EL (cell line): ENCODE measurements at regions not wholly inside any gene's neighbourhood (a gene's known extent, or its start where the extent isn't known, plus 50 kb on each side); places are given as distances from the start of the nearest gene placed in this dataset.

Experiments
- DNase-seq: peaks from one replicate; pipeline ENCODE4 v3.0.0-alpha.2; 2016

DNA sequence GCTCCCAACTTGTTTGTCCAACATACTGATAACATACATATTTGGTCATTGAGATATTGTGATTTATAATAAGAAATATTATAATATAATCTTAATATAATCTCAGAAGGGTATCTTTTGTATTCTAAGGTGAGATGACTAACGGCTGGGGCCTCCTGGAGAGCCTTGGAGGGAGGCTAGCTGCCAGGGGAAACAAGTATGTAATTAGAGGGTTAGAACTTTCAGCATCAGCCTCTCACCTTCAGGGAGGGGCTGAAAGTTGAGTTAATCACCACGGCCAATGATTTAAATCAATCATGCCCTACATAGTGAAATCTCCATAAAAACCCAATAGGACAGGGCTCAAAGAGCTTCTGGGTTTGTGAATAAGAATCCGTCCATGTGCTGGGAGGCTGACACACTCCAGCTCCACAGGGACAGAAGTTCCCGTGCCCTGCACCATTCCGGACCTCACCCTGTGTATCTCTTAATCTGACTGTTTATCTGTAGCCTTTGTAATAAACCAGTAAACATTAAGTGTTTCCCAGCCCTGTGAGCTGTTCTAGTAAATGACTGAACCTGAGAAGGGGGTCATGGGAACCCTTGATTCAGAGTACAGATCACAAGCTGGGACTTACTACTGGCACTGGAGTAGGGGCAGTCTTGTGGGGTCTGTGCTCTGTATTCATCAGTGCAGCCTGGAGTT is 86.3 kb upstream of the STEAP1B start:
- no peak for DNase-seq

DNA sequence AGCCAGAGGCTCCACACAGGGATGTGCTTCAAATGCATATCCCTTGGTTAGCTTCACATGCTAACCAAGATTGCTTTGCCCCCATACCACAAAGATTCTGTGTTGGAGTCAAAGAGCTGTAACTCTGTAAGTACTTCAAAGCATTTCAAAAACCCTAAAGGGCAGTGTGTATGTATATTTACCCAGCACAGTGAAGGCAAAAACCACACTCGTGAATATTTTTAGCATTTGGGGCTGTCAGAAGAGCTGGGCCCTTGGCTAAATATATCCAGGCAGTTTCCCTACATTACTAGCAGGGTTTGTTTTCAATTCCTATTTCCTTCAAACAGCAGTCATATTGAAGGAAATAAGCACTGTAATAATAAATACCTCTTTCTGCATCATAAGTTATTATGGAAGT is 84.2 kb upstream of the STEAP1B start:
- no peak for DNase-seq

DNA sequence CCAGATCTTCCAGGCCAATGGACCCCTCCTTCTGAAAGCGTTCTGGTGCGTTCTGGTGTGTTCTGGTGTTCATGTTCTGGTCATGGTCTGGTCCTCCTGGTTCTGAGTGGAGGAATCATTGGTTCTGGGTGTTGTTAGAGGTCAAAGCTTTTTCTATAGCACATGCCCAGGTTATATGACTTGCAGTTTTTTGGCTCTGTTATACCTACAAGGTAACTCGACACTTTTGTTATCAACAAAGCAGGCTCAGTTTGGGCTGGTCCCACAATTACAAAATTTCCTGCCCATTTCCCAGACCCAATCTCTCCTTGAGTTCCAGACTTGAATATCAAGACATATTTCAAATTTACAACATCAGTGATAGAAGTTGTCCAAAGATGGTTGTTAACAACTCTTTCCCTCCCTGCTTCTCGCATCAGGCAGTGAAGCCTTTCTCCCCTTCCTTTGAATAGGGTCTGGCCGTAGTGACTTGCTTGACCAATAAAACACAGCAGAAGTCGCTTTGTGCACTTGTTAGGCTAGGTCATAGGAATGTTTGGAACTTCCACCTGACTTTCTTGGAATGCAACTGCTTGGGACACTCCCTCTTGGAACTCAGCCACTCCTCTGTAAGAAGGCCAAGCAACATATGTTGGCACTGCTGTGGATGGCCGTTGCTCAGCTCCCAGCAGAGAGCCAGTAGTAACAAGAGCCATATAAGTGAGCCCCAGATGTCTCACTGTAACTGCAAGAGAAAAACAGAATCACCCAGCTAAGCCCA is 83.1 kb upstream of the STEAP1B start:
- peak; percentile 98 for DNase-seq

DNA sequence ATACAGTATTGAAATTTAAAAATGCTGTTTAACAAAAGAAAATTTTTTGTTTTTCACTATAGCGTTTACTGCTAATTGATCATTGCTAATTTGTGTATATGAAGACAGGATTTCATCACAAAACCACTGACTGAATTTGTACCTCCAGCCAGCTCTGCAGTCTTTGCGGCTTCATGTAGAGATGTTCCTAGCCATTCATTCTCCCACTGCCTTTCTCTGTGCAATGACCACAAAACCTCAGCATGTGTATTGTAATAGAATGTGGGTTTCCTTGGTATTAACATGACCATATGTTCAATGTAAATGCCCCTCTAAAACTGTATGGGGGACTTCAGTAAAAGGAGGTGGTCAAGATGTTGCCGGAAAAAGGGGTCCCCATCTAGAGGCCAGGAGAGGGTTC is 81.1 kb upstream of the STEAP1B start:
- no peak for DNase-seq

DNA sequence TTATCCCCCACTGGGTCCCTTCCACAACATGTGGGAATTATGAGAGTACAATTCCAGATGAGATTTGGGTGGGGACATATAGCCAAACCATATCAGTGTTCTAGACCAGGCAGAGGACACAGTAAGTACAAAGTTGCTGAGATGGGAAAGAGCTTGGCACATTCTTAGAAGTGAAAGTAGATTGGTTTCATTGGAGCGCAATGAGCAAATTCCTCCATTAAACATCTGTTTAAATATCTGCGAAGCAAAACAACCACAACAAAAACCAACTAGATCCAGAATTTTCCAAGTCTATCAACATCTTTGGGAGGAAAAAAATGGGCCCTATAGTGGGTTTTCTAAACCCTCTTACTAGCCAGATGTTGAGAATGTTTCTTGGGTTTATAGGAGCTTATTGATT is 80.0 kb upstream of the STEAP1B start:
- DNase-seq: no peak

DNA sequence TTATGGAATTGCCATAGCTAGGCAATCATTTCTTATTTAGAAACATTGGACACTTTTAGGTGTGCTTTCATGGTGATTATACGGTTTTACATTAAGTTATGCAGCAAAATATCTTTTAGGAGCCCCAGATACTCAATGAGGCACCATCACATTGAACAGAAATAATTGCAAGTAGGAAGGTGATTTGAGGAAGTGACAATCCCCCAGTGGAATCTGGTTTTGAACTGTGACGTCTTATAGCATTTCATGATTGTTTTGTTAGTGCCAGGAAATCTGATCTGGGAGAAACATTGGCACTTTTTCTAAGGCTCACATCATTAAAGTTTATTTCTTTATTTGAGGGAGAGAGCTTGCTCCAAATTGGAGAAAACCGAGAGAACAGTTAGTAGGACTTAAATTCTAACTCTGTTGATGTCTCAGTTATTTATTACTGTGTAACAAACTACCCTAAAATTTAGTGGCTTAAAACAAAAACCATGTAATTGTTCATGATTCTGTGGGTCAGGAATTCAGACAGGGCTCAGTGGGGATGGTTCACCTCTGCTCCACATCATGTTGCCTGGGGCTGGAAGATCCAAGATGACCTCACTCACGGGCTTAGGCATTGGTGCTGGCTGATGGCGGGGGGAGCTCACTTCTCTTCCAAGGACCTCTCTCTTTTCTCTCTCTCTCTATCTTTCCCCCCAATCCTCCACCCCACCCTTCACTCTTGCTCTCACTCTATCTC is 78.2 kb upstream of the STEAP1B start:
- peak; percentile 96 for DNase-seq

DNA sequence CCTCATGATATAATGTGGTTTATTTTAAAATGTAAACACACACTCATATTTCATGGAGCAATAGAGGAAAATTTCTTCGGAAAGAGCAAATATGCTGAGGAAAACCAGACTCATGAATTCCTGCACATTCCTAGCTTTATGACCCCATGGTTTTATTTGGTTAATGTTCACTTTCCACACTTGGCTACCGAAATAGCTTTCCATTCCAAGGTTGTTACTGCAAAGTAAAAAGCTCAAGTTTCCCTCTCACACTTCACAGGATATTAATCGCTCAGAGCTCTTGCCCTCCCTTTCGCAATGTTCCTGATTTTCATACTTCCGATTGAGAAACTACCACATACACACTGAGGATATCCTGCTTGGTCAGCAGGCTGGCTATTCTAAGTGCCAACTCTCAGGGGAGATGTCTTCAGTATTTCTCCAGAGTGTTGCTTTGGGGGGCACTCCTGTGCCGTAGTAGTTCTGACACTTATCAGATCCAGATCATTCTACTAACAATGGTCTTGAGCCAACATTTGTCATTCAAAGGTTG is 77.5 kb upstream of the STEAP1B start:
- DNase-seq: peak; percentile 97

DNA sequence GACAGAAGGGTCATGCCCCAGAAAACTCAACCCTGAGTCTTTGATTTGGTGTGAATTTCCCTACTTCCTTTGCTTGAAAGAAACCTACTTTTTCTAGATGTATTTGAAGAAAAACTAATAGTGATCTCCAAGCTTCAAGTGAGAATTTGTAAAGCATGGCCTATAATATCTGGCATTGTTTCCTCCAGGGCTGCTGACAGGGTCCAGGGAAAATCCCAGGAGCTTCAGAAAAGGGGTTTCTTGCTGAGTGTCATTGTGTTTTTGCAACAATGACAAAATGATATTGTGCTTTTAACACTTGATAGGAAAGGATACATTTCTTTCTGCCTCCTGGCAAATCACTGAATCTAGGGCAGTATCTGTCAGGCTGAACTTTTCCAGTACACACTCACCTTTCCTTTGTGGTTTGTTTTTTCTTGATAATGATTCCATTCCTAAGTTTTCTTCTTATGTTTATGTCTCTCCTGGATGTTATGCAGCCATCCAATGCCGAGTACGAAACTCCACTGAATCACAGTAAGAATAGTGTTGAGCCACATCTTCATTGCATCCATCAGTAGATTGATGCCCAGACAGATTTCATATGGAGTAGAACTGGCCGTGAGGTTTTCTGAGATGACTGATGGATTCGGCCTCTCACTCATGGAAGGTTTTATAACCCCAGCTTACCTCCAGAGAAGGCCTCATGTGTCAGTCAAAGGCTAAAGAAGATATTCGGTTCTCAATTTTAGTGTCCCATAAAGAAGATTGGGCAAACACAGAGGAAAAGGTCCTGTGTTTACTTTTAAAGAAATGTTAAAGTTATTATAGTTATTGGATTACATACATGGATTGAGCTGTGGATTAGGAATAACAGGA is 76.9 kb upstream of the STEAP1B start:
- peak; percentile 10 for DNase-seq

DNA sequence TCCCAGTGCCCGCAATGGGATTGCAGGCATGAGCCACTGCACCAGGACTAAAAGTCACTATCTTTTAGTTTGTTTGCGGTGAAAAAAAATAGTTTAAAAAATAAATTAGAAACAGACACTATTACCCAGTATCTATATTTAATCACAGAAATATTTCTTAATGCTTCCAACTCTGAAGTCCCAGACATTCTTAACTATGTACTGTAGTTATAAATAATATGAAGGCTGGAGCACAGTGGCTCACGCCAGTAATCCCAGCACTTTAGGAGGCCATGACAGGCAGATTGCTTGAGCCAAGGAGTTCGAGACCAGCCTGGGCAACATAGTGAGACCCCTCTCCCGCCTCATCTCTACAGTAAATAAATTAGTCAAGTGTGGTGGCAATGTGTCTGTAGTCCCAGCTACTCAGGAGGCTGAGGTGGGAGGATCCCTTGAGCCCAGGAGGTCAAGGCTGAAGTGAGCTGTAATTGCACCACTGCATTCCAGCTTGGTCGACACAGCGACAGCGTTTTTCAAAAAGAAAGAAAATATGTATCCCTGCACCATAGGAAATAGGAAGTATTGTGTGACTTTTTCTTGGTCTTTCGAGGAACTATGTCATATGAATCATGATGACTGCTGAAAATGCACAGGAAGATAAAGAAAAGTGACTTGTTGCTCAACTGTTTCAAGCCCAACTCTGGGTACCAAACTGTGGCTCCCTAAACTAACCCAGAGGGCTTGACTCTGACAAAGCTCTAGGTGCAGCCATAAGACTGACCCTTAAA is 74.9 kb upstream of the STEAP1B start:
- DNase-seq: peak; percentile 29

DNA sequence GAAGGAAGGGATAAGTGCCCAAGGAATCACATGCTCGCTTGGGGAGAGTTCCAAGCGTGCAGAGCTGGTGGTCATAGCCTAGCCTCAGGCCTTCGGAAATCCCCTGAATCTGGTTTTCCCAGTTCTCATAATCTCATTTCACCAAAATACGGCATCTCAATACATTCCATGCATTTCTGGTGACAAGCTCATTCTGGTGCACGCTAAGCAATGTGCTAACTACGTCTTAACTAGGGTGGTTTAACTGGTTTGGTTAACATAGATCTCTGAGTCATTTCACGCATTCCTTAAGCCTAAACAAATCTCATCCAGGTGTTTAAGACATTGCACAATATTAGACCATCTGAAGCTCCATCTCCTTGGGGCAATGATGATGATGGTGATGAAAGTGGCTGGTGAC is 72.9 kb upstream of the STEAP1B start:
- DNase-seq: peak; percentile 99

DNA sequence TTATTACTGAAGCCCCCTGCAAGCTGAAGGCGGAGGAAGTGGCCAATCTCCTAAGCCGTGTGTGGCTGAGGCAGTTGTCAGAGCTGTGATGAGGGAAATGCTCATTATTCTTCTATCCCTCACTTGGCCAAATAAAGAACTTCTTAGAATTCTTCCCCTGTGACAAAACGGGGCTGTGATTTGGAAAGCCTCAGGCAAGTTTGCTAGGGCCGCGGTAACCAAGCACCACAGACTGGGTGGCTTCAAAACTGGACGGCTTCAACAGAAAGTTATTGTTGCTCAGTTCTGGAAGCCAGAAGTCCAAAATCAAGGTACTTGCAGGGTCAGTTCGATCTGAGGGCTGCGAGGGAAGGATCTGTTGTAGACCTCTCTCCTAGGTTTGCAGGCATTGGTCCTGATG is 72.3 kb upstream of the STEAP1B start:
- DNase-seq: peak; percentile 93

DNA sequence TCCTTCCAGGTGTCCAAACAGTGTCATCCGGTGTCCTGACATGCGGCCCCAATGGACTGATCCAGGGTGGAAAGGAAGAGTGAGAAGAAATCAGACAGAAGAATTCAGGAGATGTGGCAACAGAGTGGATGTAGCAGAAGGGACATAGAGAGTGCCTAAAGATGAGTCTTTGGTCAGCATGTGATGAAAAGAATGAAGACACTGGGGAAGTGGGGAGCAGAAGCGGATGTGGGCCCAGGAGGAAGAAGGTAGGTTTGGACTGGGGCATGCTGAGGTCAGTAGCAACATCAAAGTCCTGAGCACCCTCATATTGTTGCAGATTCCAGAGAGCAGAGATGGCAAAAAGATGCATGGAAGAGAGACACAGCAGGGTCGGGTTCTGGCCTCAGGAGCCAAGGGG is 71.8 kb upstream of the STEAP1B start:
- DNase-seq: no peak

DNA sequence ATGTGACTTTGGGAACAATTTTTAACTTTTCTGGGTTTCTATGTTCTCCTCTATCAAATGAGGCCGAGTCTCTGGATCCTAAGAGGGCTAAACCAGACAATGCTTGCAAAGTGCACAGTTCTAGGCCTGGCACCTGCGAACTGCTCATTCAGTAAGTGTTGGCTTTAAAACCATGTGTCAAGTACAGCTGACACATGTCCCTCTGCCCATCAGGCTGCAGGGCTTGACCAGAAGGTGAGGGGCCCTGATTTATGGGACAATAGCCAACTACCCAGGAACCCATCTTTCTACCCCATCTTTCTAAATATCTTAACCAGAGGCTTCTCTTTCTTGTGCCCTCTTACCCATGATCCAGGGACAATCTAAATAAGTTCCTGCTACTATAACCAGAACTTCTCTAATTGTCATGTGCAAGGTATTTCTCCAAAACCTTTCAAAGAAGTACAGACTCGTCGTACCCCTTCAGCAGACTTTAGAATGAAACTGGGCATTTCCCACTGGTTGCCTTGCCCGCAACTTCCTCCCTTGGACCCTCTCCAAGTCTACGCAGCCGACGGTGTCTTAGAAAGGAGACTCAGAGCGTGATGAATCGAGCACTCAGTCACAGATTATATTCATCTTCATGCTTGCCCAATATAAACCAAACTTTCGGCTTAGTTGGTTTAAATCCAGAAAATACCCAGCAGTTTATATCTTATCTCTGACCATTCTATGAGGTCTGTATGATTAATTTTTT is 69.8 kb upstream of the STEAP1B start:
- peak; percentile 86 for DNase-seq

DNA sequence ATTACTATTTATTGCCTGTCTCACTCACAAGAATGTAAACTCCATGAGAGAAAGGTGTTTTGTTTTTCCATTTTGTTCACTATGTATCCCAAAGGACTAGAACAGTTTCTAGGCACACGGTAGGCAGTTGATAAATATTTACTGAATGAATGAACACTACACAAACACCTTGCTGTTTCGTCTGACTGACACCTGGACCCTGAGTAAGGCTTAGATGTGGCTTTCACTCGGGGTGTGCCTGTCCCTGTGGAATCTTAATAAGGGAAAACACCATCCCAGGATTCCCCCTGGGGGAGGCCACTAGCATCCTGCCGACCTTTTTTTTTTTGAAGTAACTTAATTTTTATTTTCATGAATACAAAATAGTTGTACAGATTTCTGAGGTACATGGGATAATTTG is 66.6 kb upstream of the STEAP1B start:
- DNase-seq: no peak

DNA sequence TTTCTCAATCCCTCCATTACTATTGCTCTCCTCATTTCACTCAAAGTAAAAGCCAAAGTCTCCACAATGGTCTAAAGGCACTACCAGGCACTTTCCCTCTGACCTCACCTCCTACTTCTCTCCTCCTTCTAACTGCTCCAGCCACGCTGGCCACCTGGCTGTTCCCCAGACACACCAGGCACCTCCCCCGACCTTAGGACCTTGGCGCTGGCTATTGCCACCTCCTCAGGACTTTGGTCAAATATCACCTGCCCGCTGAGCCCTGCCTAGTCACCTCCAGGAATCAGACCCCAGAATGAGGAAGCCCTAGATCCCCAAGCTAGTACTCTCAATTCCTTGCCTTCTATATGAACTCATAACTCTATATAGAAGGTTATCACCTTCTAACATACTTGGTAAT is 66.2 kb upstream of the STEAP1B start:
- DNase-seq: no peak

DNA sequence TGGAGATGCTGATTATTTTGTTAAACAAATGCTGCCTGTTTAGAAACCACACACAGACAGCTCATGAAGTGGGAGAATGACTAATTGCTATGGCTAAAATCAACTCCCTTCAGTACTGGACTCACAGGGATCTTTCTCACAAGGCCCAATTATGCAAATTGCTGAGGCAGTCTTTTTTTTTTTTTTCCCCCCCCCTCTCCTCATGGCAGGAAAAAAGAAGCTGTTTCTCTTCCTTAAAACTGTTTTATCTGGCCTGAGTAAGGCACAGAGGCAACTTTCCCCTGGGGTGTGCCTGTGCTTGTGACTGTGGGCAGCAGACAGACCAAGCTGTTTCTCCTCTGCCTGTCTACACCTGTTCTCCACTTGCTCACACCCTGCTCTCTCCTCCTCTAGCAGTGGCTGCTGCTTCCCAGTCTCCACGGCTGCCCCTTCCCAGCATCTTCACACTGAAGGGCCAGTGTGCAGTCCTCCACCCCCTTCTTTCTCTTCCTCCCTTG is 65.4 kb upstream of the STEAP1B start:
- peak; percentile 77 for DNase-seq

DNA sequence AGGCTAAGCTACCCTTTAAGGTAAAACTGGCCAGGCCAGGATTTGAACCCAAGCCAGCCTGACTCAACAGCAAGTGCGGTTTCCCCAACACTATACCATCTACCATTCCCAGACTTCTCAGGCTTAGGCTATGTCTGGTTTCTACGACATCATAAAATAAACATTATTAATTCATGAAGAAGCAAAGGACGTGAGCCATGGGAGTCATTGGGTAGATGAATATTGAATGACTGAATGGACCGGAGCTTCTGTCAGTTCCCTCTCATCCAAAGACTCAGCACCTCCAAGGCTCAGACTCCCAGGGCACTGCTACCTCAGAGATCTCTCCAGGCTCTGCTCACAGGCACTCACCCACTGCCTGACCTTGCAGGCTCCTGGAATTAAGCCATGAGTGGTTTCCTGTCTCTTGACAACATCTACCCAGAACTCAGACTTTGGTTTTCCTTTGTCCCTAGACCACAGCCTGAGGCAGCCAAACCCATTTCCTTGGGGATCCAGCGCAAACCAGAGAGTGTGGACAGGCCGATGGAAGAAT is 64.6 kb upstream of the STEAP1B start:
- peak; percentile 97 for DNase-seq

DNA sequence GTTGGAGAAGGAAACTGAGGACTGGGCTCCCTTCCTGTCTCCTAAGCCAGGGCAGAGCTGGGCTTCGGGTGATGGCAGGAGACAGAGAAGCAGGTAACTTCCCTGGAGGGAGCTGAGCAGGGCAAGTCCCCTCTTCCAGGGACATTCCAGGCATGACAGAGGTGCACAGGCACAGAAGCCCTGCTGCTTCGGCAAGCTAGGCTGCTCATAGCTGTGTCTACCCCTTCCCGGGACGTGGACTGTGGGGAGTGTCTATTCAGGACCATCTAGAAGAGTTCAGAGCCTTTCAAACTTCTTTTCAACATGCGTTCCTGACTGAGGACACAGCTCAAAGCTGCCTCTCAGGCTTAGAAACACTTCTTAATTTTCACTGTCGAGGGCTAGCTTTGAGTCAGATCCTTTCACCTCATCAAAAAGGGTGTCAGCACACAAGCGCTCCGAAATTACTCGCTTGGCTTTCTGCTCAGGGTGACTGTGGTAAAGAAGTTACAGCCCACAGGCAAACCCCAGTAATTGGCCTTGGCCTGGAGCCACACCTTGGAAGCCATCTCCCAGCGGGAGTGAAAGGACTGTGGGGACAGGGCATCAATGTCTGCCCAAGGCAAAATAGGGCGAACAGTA is 63.7 kb upstream of the STEAP1B start:
- DNase-seq: peak; percentile 59

DNA sequence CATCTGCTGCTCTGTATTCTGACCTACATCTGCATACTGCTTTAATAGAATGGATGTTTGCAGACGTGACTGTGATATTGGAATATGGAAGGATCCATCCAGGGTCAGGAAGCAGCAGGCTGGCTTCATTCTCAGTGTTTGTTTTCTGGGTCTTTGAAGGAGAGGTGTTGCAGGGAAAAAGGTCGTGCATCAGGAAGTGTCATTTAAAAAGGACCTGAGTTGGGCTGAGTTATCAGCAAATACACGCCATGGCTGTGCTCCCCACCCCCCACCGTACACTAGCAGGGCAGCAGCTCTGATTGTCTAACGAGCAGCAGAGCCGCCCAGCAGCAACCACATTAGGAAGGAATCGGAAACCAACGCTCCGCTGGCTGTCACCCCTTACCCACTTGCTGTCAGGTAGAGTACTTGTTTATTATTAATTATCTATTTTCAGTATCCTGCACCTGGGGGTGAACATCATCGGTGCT is 63.1 kb upstream of the STEAP1B start:
- peak; percentile 9 for DNase-seq
